MM.1S (cell line): ENCODE measurements at regions not wholly inside any gene's neighbourhood (a gene's known extent, or its start where the extent isn't known, plus 50 kb on each side); places are given as distances from the start of the nearest gene placed in this dataset.

Experiments
- EZH2 ChIP-seq: fragments of 300-600 bp; sonication (generic); optimal IDR thresholded peaks from 2 replicates; pipeline ENCODE3; 2017; ENCODE audit warnings: low read depth, mild to moderate bottlenecking, antibody characterized with exemption, low read length, mixed read lengths
- EZH2phosphoT487 ChIP-seq: fragments of 300-600 bp; sonication (generic); IDR thresholded peaks from 2 replicates; pipeline ENCODE4 v1.6.1; 2018; ENCODE audit warnings: antibody characterized with exemption, low read length
- TF ChIP-seq, protein P1 (sequence below): fragments of 300-600 bp; sonication (generic); IDR thresholded peaks from 2 replicates; pipeline ENCODE4 v1.5.1; 2016; ENCODE audit warnings: antibody characterized with exemption, low read length, mixed read lengths

DNA sequence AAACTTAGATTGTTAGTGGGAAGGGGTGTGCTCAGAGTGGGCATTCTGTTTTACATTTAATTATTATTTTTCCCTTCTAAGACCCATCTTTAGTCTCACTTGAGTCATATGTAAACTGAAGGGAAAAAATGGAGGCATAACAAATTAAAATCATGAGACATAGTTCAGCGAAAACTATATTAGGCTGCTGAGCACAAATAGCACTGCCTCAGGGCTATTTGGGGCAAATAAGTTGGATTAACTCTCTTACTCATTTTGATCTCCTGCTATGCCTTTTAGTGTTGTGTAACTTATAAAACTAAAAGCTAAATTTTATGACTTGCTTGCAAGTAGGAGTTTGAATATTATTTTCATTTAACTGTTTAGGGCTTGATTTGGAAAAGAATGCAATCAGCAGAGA, 1329.2 kb upstream of the PCDH7 start:
- TF ChIP-seq, protein P1, sequence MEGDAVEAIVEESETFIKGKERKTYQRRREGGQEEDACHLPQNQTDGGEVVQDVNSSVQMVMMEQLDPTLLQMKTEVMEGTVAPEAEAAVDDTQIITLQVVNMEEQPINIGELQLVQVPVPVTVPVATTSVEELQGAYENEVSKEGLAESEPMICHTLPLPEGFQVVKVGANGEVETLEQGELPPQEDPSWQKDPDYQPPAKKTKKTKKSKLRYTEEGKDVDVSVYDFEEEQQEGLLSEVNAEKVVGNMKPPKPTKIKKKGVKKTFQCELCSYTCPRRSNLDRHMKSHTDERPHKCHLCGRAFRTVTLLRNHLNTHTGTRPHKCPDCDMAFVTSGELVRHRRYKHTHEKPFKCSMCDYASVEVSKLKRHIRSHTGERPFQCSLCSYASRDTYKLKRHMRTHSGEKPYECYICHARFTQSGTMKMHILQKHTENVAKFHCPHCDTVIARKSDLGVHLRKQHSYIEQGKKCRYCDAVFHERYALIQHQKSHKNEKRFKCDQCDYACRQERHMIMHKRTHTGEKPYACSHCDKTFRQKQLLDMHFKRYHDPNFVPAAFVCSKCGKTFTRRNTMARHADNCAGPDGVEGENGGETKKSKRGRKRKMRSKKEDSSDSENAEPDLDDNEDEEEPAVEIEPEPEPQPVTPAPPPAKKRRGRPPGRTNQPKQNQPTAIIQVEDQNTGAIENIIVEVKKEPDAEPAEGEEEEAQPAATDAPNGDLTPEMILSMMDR: no peak
- no peak for TF ChIP-seq EZH2
- no peak for TF ChIP-seq EZH2phosphoT487
